ENCODE measurements at regions not wholly inside any gene's neighbourhood (a gene's known extent, or its start where the extent isn't known, plus 50 kb on each side); places are given as distances from the start of the nearest gene placed in this dataset.

DNA sequence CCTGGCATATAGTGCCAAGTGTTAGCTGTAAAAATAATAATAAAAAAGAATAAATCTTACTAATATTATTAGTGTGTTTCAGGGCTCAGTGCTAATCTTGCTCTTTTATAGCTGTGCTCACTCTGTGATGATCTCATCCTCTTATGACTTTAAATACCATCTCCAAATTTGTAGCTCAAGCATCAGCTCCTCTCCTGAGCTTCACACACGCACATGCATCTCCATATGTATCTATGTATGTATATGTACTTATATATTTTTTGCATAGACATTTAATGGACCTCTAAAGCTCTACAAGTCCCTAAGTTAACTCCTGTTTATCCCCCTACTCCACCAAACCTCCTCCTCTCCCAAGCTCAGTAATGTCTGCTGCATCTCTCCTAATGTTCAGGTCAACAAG is 170.8 kb upstream of the NR3C1 start:
- TF ChIP-seq, protein P1, sequence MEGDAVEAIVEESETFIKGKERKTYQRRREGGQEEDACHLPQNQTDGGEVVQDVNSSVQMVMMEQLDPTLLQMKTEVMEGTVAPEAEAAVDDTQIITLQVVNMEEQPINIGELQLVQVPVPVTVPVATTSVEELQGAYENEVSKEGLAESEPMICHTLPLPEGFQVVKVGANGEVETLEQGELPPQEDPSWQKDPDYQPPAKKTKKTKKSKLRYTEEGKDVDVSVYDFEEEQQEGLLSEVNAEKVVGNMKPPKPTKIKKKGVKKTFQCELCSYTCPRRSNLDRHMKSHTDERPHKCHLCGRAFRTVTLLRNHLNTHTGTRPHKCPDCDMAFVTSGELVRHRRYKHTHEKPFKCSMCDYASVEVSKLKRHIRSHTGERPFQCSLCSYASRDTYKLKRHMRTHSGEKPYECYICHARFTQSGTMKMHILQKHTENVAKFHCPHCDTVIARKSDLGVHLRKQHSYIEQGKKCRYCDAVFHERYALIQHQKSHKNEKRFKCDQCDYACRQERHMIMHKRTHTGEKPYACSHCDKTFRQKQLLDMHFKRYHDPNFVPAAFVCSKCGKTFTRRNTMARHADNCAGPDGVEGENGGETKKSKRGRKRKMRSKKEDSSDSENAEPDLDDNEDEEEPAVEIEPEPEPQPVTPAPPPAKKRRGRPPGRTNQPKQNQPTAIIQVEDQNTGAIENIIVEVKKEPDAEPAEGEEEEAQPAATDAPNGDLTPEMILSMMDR (IDR thresholded peaks at IDR 0.05; ENCODE audit: control extremely low read depth in 1 of 3, insufficient read depth in 1 of 3, low read depth in 1 of 3, low read length in 3 of 3), result no peak
- TF ChIP-seq EZH2 (IDR thresholded peaks at IDR 0.05; ENCODE audit: low read depth, low read length, severe bottlenecking), result no peak
